HG02885 (cell line): ENCODE measurements at regions not wholly inside any gene's neighbourhood (a gene's known extent, or its start where the extent isn't known, plus 50 kb on each side); places are given as distances from the start of the nearest gene placed in this dataset.

Source experiments
- ATAC-seq: cut with Tn5 transposase; IDR thresholded peaks from one replicate; pipeline ENCODE4 v1.9.1; 2021; ENCODE audit warnings: mild to moderate bottlenecking; ENCODE audit not compliant: unreplicated experiment, poor library complexity

DNA sequence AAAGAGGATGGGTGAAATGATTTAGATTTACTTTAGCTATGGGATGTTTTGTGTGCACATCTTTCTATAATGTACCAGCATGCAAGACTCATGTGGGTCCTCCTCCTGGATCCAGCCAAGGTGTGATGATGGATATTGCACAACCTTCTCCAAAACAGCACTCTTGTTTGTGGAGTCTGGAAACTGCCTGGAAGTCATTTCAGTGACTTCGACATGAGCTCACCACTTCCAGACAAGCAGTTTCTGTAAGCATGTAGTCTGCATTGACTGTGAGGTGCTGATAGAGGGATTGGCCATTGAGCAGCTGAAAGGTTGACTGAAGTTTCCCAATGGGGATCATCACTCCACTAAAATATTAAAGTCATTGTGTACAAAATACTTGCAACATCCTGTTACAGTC lies 154.0 kb downstream of the TRIB2 start:
- ATAC-seq, result no peak

GRCh38 chr2:12871694-12872315 lies 155.1 kb downstream of the TRIB2 start:
- no peak for ATAC-seq

- no peak for ATAC-seq
These were observed 161.0 kb downstream of the TRIB2 start for GRCh38 chr2:12877761-12878160.

DNA sequence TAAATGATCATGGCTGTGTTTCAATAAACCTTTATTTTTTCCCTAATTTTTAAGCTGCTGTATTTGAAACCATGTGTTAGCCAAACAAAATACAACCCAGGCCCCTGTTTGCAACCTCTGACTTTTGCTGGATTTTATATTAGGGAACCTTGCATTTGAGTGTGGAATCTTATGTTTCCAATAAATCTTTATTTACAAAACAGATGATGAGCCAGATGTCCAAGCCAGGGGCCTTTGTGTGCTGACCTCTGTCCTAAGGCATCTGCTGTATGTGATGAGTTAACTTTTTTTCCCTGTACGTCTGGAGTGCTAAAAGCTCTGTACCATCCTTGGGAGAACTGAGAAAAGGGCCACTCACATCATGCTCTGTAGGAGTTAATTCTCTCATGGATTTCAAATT lies 162.9 kb downstream of the TRIB2 start:
- ATAC-seq, result no peak

- ATAC-seq, result no peak
These were observed 165.2 kb downstream of the TRIB2 start for GRCh38 chr2:12881952-12882351.

- no peak for ATAC-seq
These were observed 165.7 kb downstream of the TRIB2 start for GRCh38 chr2:12882393-12882792.

DNA sequence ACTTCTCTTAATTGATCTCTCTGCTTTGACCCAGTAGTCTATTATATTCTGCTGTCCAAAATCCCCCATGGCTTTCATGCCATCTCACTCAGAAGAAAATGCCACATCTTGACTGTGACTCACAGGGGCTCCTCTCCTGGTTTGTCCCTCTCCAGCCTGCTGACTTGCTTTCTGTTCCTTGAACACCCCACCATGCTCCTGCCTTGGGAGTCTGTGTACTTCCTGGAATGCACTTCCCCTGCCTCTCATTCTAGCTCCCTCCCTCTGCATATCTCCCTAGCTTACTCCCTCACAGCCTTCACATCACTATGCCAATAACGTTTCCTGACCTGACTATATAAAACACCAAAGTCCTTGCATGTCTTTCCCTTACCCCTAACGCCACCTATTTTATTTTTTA lies 167.2 kb downstream of the TRIB2 start:
- ATAC-seq, result no peak

DNA sequence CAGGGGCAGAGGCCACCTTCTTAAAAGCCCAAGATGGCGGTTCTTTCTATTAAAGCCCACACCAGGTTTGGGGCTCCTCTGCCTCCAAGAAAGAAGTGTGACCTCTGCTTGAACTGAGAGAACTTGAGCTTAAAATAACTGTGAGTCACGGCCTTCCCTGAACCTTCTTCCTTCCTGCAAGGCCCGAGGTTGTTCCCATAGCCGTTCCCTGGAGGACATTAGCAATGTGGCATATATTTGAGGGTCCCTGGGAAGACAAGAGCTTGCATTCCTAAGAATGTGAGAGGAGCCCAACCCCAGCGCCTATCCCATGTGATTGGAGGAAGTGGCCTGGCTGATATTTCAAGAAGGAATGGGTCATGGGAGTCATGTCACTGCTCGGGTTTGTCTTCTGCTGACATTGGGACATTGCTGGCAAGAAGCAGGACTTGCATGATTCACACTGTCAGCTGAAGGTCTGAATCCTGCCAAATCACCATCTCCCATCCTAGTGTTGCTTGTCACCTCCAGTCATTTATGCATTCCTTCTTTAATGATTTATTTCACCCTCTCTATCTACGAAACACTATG lies 168.1 kb downstream of the TRIB2 start:
- ATAC-seq, result no peak

DNA sequence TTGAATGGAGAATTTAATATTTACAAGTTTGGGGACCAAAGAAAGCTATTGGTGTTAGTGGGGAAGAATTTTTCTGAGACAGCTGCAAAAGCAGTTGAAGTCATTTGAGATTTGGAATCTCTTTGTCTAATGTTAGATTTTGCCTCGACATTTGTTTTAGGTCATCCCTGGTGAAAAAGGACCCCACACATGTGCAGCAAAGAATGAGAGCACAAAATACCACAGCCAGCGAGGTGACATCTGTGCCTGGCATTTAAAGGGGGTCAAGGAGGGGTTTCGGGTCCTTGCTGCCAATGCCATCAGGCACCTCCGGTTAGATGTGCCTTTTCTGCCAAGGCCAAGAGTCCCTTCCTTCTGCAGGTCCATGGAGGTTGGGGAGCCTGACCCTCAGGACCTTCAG lies 173.3 kb downstream of the TRIB2 start:
- ATAC-seq, result no peak

DNA sequence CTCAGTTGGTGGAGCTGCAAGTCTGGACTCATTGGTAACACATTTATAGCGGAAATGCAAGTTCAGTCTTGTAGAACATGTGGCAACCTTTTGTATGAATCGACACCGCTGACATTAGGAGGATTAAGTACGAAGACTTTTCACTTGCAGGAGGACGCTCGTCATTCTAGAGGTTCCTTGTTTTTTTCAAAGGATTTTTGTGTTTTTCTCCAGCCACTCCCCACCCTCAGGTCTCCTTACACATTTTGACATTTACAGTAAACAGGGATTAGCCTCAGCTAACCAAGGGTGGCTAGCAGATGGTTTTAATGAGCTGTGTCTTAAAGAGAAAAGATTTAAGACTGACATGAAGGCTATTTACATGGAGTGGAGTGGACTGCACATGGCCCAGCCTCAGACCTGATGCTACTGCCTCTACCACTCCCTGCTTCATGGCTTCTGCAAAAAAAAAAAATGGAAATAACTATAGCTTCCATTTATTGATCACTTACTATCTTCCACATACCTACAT lies 173.8 kb downstream of the TRIB2 start:
- ATAC-seq, result no peak

- ATAC-seq, result no peak
These were observed 178.3 kb downstream of the TRIB2 start for GRCh38 chr2:12895017-12895416.

- ATAC-seq, result no peak
These were observed 179.7 kb downstream of the TRIB2 start for GRCh38 chr2:12896318-12896982.

- ATAC-seq, result no peak
These were observed 180.4 kb downstream of the TRIB2 start for GRCh38 chr2:12897181-12897580.

DNA sequence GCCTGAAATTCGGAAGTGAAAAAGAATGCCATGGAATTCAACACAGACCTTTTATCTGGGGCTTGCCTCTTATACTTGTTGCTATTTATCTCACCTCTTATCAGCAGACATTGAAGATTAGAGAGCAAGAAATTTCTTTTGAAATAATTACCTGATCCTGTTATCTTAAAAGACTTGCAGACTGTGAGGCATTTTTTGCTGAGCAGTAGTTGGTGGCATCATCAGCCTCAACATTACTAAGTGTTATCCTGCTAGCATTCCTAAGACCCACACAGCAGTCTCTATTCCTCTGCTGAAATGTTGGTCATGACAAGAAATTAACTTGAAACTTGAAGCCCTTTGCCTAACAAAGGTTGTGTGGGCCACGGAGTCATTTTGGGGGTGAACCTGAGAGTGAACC lies 186.5 kb downstream of the TRIB2 start:
- no peak for ATAC-seq

DNA sequence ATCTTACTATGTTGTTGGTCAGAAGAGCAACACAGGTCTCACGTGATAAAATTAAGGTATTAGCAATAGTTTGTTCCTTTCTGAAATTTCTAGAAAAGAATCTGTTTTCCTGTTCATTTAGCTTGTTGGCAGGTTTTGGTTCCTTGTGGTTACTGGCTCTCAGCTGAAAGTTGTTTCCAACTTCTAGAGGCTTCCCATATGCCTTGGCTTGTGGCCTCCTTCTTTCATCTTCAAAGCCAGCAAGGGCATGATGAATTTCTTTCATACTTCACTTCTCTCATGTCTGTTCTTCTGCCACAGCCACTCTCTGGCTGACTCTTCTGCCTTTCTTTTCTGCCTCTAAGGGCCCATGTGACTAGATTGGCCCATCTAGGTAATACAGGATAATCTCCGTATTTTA lies 193.7 kb downstream of the TRIB2 start:
- ATAC-seq, result no peak

- no peak for ATAC-seq
These were observed 199.1 kb downstream of the TRIB2 start for GRCh38 chr2:12915787-12916186.

DNA sequence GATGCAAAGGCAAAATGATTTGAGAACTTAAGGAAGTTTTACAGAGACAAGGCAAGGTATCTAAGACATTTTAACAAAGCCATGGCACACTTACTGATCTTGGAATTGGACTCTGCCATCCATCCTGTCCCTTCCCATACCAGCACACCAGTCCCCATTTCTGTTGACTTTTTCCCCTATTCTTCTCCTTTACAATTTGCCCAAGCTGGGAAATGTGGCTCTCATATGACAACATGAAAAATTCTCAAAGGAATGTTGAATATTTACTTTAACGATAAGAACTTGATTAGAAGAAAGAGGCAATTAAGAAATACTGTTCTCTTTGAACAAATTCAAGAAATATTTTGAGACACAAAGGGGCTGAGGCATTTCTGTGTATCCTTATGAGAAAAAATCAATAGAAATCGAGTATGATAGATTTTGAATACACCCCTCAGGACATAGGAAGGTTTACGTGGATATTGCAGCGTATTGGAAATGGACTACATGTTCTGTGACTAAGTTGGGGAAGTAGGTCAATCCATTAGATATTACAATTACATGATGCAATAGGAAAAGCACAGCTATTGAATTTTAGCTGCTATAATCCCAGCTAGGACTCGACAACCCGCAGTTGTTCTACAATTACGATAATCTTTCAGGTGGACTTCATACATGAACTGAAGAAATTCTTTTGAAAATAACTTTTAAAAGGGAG lies 201.6 kb downstream of the TRIB2 start:
- no peak for ATAC-seq

DNA sequence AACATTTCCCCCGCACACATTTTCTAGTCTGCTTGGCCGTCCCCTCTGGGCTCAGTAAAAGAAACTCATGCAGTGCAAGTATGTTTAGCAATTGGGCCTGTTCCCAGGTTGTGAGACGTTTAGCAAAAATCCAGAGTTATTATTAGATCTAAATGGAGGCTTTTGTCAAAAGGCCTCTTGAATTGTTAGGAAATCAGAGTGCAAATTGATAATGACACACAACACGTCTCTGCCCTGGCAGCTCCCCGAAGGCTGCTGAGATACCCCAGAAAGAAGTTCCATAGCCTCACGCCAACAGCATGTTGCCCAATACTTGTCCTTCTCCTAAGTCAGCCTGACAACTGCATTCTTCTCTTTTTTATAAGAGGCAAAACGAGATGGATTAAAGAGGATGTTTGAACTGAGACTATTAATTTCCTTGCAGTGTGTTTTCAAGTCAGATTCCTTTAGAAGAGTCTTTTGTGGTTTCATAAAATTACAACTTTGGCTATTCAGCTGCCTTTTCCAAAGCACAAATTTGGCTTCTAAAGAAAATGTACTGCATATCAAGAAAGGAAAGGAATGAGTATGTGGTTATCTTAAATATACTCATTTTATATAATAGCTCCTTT lies 202.2 kb downstream of the TRIB2 start:
- no peak for ATAC-seq

- ATAC-seq, result no peak
These were observed 204.6 kb downstream of the TRIB2 start for GRCh38 chr2:12921321-12921720.

- ATAC-seq, result no peak
These were observed 207.3 kb downstream of the TRIB2 start for GRCh38 chr2:12923907-12924610.
